H9 (cell line): ENCODE measurements at regions not wholly inside any gene's neighbourhood (a gene's known extent, or its start where the extent isn't known, plus 50 kb on each side); places are given as distances from the start of the nearest gene placed in this dataset.

ENCODE experiments used
- DNase-seq: peaks from one replicate; pipeline ENCODE4 v3.0.0-alpha.2; 2017
- H2AFZ ChIP-seq: one replicate; pipeline ENCODE4 v1.6.1; 2013; ENCODE audit warnings: mild to moderate bottlenecking, low read length, control low read depth, moderate library complexity
- H2AK5ac ChIP-seq: 2 replicates; pipeline ENCODE4 v1.6.1; 2013; ENCODE audit warnings: low read length, control low read depth, mixed read lengths; ENCODE audit not compliant: insufficient read length
- H2BK120ac ChIP-seq: one replicate; pipeline ENCODE4 v1.6.1; 2013; ENCODE audit warnings: low read depth, mild to moderate bottlenecking, low read length, control low read depth, inconsistent platforms; ENCODE audit not compliant: poor library complexity, severe bottlenecking
- H2BK12ac ChIP-seq: 2 replicates; pipeline ENCODE4 v1.6.1; 2013; ENCODE audit warnings: low read length, control low read depth, mixed read lengths, low read depth; ENCODE audit not compliant: insufficient read length
- H2BK15ac ChIP-seq: 2 replicates; pipeline ENCODE4 v1.6.1; 2013; ENCODE audit warnings: low read depth, low read length, control low read depth
- H2BK20ac ChIP-seq: one replicate; pipeline ENCODE4 v1.6.1; 2013; ENCODE audit warnings: low read depth, mild to moderate bottlenecking, low read length, control low read depth, inconsistent platforms; ENCODE audit not compliant: poor library complexity, severe bottlenecking
- H2BK5ac ChIP-seq: 2 replicates; pipeline ENCODE4 v1.6.1; 2013; ENCODE audit warnings: low read length, control low read depth, mixed read lengths; ENCODE audit not compliant: insufficient read length
- H3K14ac ChIP-seq: 2 replicates; pipeline ENCODE4 v1.6.1; 2013; ENCODE audit warnings: low read length, control low read depth; ENCODE audit not compliant: insufficient read depth
- H3K18ac ChIP-seq: 2 replicates; pipeline ENCODE4 v1.6.1; 2013; ENCODE audit warnings: low read depth, mild to moderate bottlenecking, mixed read lengths, low read length, control low read depth; ENCODE audit not compliant: insufficient read length
- H3K23ac ChIP-seq: 2 replicates; pipeline ENCODE4 v1.6.1; 2013; ENCODE audit warnings: low read length, control low read depth, mixed read lengths, low read depth; ENCODE audit not compliant: insufficient read length
- H3K23me2 ChIP-seq: 2 replicates; pipeline ENCODE4 v1.6.1; 2013; ENCODE audit warnings: low read depth, mild to moderate bottlenecking, mixed read lengths, low read length, control low read depth; ENCODE audit not compliant: insufficient read length, poor library complexity, severe bottlenecking
- H3K27ac ChIP-seq: 2 replicates; pipeline ENCODE4 v1.5.1; 2013; ENCODE audit warnings: low read length, control low read depth, mixed read lengths, low read depth; ENCODE audit not compliant: insufficient read length
- H3K27me3 ChIP-seq: 2 replicates; pipeline ENCODE4 v1.6.1; 2013; ENCODE audit warnings: low read length, control low read depth, inconsistent platforms; ENCODE audit not compliant: insufficient read depth
- H3K4ac ChIP-seq: 2 replicates; pipeline ENCODE4 v1.6.1; 2013; ENCODE audit warnings: low read depth, mild to moderate bottlenecking, control low read depth, inconsistent platforms, low read length, moderate library complexity
- H3K4me1 ChIP-seq: 2 replicates; pipeline ENCODE4 v1.6.1; 2013; ENCODE audit warnings: low read length, control low read depth, inconsistent platforms; ENCODE audit not compliant: insufficient read depth
- H3K4me2 ChIP-seq: 2 replicates; pipeline ENCODE4 v1.6.1; 2013; ENCODE audit warnings: low read length, control low read depth, mixed read lengths; ENCODE audit not compliant: insufficient read length, insufficient read depth
- H3K56ac ChIP-seq: 2 replicates; pipeline ENCODE4 v1.6.1; 2013; ENCODE audit warnings: low read depth, mild to moderate bottlenecking, mixed read lengths, low read length, control low read depth; ENCODE audit not compliant: insufficient read length
- H3K79me1 ChIP-seq: 2 replicates; pipeline ENCODE4 v1.6.1; 2013; ENCODE audit warnings: low read depth, mild to moderate bottlenecking, moderate library complexity, low read length, control low read depth, inconsistent platforms; ENCODE audit not compliant: insufficient read depth, poor library complexity, severe bottlenecking
- H3K79me2 ChIP-seq: 2 replicates; pipeline ENCODE4 v1.6.1; 2013; ENCODE audit warnings: low read length, control low read depth, inconsistent platforms; ENCODE audit not compliant: insufficient read depth
- H3K9ac ChIP-seq: 2 replicates; pipeline ENCODE4 v1.6.1; 2013; ENCODE audit warnings: low read length, control low read depth, mixed read lengths; ENCODE audit not compliant: insufficient read length; ENCODE audit errors: extremely low read depth
- H3K9me3 ChIP-seq: one replicate; pipeline ENCODE4 v1.6.1; 2013; ENCODE audit warnings: low read depth, low read length, inconsistent platforms; ENCODE audit not compliant: control insufficient read depth
- H3T11ph ChIP-seq: one replicate; pipeline ENCODE4 v1.6.1; 2013; ENCODE audit warnings: mild to moderate bottlenecking, low read length, control low read depth, inconsistent platforms
- H4K20me1 ChIP-seq: one replicate; pipeline ENCODE4 v1.6.1; 2013; ENCODE audit not compliant: control insufficient read depth, insufficient read length, insufficient read depth
- H4K5ac ChIP-seq: 2 replicates; pipeline ENCODE4 v1.6.1; 2013; ENCODE audit warnings: low read depth, mild to moderate bottlenecking, mixed read lengths, low read length, control low read depth; ENCODE audit not compliant: insufficient read length
- H4K8ac ChIP-seq: replicated peaks from 2 replicates; pipeline ENCODE4 v1.6.1; 2013; ENCODE audit warnings: low read length, control low read depth, mixed read lengths, low read depth; ENCODE audit not compliant: insufficient read length
- H4K91ac ChIP-seq: 2 replicates; pipeline ENCODE4 v1.6.1; 2013; ENCODE audit warnings: low read depth, mild to moderate bottlenecking, moderate library complexity, mixed read lengths, low read length, control low read depth; ENCODE audit not compliant: insufficient read length
- H3K27ac Mint-ChIP-seq, 3 experiments: 2 replicates in 2 of 3; 3 replicates in 1 of 3; pipeline ENCODE4 v1.8.0; 2020 to 2021; ENCODE audit warnings: mixed read lengths in 3 of 3, mild to moderate bottlenecking in 1 of 3, moderate library complexity in 1 of 3
- H3K27me3 Mint-ChIP-seq: 2 replicates; pipeline ENCODE4 v1.8.0; 2021; ENCODE audit warnings: low read depth, mild to moderate bottlenecking, moderate library complexity, mixed read lengths
- H3K36me3 Mint-ChIP-seq, 3 experiments: 2 replicates in 2 of 3; 3 replicates in 1 of 3; pipeline ENCODE4 v1.8.0; 2020 to 2021; ENCODE audit warnings: low read depth in 3 of 3, mixed read lengths in 3 of 3; ENCODE audit not compliant: insufficient read depth in 1 of 3
- H3K4me1 Mint-ChIP-seq, 2 experiments: 2 replicates each; pipeline ENCODE4 v1.8.0; 2020; ENCODE audit warnings: mixed read lengths in 2 of 2
- H3K4me3 Mint-ChIP-seq, 2 experiments: 2 replicates in 1 of 2; 3 replicates in 1 of 2; pipeline ENCODE4 v1.8.0; 2020 to 2021; ENCODE audit warnings: mild to moderate bottlenecking in 2 of 2, mixed read lengths in 2 of 2, moderate library complexity in 1 of 2
- H3K9me3 Mint-ChIP-seq, 2 experiments: 2 replicates in 1 of 2; 3 replicates in 1 of 2; pipeline ENCODE4 v1.8.0; 2020; ENCODE audit warnings: mild to moderate bottlenecking in 2 of 2, mixed read lengths in 2 of 2, moderate library complexity in 1 of 2
- CTCF ChIP-seq: fragments of 200-600 bp; sonication (generic); conservative IDR thresholded peaks from 3 replicates; pipeline ENCODE4 v1.8.0; 2021; ENCODE audit warnings: antibody characterized with exemption, mild to moderate bottlenecking
- whole genome bisulfite sequencing: extraction: QIAGEN DNeasy Blood & Tissue Kit; methylation state at CpG from one replicate; pipeline ENCODE4 v1.1.7; 2013; ENCODE audit warnings: missing lambda C conversion rate, low lambda C conversion rate, mixed read lengths; ENCODE audit not compliant: insufficient read length; ENCODE audit errors: extremely low coverage; 5-methylcytosine and 5-hydroxymethylcytosine counted together

GRCh38 chr6:150673720-150674346 is 74.1 kb downstream of the PLEKHG1 start:
- Histone ChIP-seq H3K27me3 (no peaks in the 10 kb centered on the region), H3K79me2 (no peaks in the 10 kb centered on the region), H4K20me1 (no peaks in the 10 kb centered on the region), H2AK5ac (no peak overlapping the region), H3K18ac (no peak overlapping the region), H3T11ph (no peak overlapping the region), H4K5ac (no peak overlapping the region), H2AFZ (no peak overlapping the region), H2BK120ac (no peak overlapping the region), H3K23ac (no peak overlapping the region), H3K4me1 (no peaks in the 10 kb centered on the region), H2BK20ac (no peak overlapping the region), H2BK12ac (no peak overlapping the region), H3K79me1 (no peaks in the 10 kb centered on the region), H3K27ac (no peak overlapping the region), H3K23me2 (no peaks in the 10 kb centered on the region), H3K14ac (no peak overlapping the region), H3K4ac (no peak overlapping the region), H3K56ac (no peak overlapping the region), H3K9ac (no peak overlapping the region), H2BK5ac (no peak overlapping the region), H4K8ac (no peak overlapping the region), H3K4me2 (no peak overlapping the region), H2BK15ac (no peak overlapping the region), H4K91ac (no peak overlapping the region), H3K9me3 (no peaks in the 10 kb centered on the region)
- Mint-ChIP-seq H3K27ac (peak overlapping the region in 1 of 3 experiments; percentile 66; a peak in 1 of 7 replicates), H3K9me3 (no peaks in the 10 kb centered on the region), H3K4me1 (peaks cover 4% of the 10 kb centered on the region in 2 experiments; a peak in 3 of 4 replicates), H3K27me3 (peaks cover 8% of the 10 kb centered on the region), H3K4me3 (no peak overlapping the region), H3K36me3 (no peaks in the 10 kb centered on the region)
- no CpG with 5 or more reads among the region's 9 CpGs for WGBS
- TF ChIP-seq CTCF: no peak
- no peak for DNase-seq
